WTC11 (cell line): ENCODE measurements at regions not wholly inside any gene's neighbourhood (a gene's known extent, or its start where the extent isn't known, plus 50 kb on each side); places are given as distances from the start of the nearest gene placed in this dataset.

Source experiments
- ATAC-seq: fragments of 200-7000 bp; cut with Tn5 transposase; 2 replicates; pipeline ENCODE4 v1.10.0; 2021; ENCODE audit warnings: mild to moderate bottlenecking, moderate library complexity
- CTCF ChIA-PET: fragments of 300-600 bp; sonication (Branson Sonifier 250); formaldehyde crosslinking; loops from one replicate; lab custom pipeline; 2021; ENCODE audit warnings: antibody characterized with exemption; lab: Charles Lee
- POLR2A ChIA-PET: fragments of 350-600 bp; sonication (Branson Sonifier 250); formaldehyde crosslinking; loops from one replicate; lab custom pipeline; 2021; ENCODE audit warnings: antibody characterized with exemption; lab: Charles Lee
- DNase-seq: peaks from one replicate; pipeline ENCODE4 v3.0.0; 2021; ENCODE audit warnings: low spot score
- H3K27ac Mint-ChIP-seq: 2 replicates; pipeline ENCODE4 v1.8.0; 2021; ENCODE audit warnings: mixed read lengths
- H3K27me3 Mint-ChIP-seq: 2 replicates; pipeline ENCODE4 v1.8.0; 2021; ENCODE audit warnings: low read depth, mild to moderate bottlenecking, moderate library complexity, mixed read lengths
- H3K36me3 Mint-ChIP-seq: 2 replicates; pipeline ENCODE4 v1.8.0; 2021; ENCODE audit warnings: mixed read lengths
- H3K4me1 Mint-ChIP-seq: 2 replicates; pipeline ENCODE4 v1.8.0; 2022; ENCODE audit warnings: mixed read lengths
- H3K4me3 Mint-ChIP-seq: 2 replicates; pipeline ENCODE4 v1.8.0; 2021; ENCODE audit warnings: mild to moderate bottlenecking, moderate library complexity, mixed read lengths
- H3K9me3 Mint-ChIP-seq: 2 replicates; pipeline ENCODE4 v1.8.0; 2021; ENCODE audit warnings: mixed read lengths
- AR ChIP-seq: fragments of 250-450 bp; sonication (Bioruptor Pico); IDR thresholded peaks from 2 replicates; pipeline ENCODE4 v1.9.0; 2021; ENCODE audit warnings: mild to moderate bottlenecking
- ATF6 ChIP-seq: sonication (generic); formaldehyde crosslinking; IDR thresholded peaks from 2 replicates; pipeline ENCODE4 v1.8.1; 2023; ENCODE audit warnings: mild to moderate bottlenecking, missing genetic modification reagents
- CDX4 ChIP-seq: fragments of 250-450 bp; sonication (Bioruptor Pico); IDR thresholded peaks from 2 replicates; pipeline ENCODE4 v1.9.0; 2021; ENCODE audit warnings: moderate library complexity, mild to moderate bottlenecking, inconsistent platforms, borderline replicate concordance
- ELF4 ChIP-seq: sonication (generic); formaldehyde crosslinking; IDR thresholded peaks from 2 replicates; pipeline ENCODE4 v1.8.1; 2022; ENCODE audit warnings: low read depth, mild to moderate bottlenecking, moderate library complexity, missing genetic modification reagents
- GRHL2 ChIP-seq: fragments of 250-450 bp; sonication (Bioruptor Pico); IDR thresholded peaks from 2 replicates; pipeline ENCODE4 v1.8.0; 2022; ENCODE audit warnings: mild to moderate bottlenecking, moderate library complexity; ENCODE audit not compliant: insufficient replicate concordance, severe bottlenecking
- HMGA2 ChIP-seq: fragments of 250-450 bp; sonication (Bioruptor Pico); IDR thresholded peaks from 2 replicates; pipeline ENCODE4 v1.4.0; 2021; ENCODE audit warnings: mild to moderate bottlenecking, moderate library complexity
- IRF1 ChIP-seq: sonication (generic); formaldehyde crosslinking; IDR thresholded peaks from 2 replicates; pipeline ENCODE4 v1.8.0; 2023; ENCODE audit warnings: missing genetic modification reagents
- MXD4 ChIP-seq: fragments of 250-450 bp; sonication (Bioruptor Pico); IDR thresholded peaks from 2 replicates; pipeline ENCODE4 v1.8.0; 2021; ENCODE audit warnings: mild to moderate bottlenecking, moderate library complexity, borderline replicate concordance
- PREB ChIP-seq: sonication (generic); formaldehyde crosslinking; IDR thresholded peaks from 2 replicates; pipeline ENCODE4 v1.8.1; 2022; ENCODE audit warnings: mild to moderate bottlenecking, missing genetic modification reagents, moderate library complexity, borderline replicate concordance
- RORB ChIP-seq: fragments of 250-450 bp; sonication (Bioruptor Pico); IDR thresholded peaks from 2 replicates; pipeline ENCODE4 v1.9.0; 2021; ENCODE audit warnings: mild to moderate bottlenecking
- SOX15 ChIP-seq: fragments of 250-450 bp; sonication (Bioruptor Pico); IDR thresholded peaks from 2 replicates; pipeline ENCODE4 v1.9.0; 2021; ENCODE audit warnings: mild to moderate bottlenecking
- SP1 ChIP-seq: sonication (generic); formaldehyde crosslinking; conservative IDR thresholded peaks from 2 replicates; pipeline ENCODE4 v1.8.1; 2022; ENCODE audit warnings: missing genetic modification reagents
- ZBTB43 ChIP-seq: sonication (generic); formaldehyde crosslinking; IDR thresholded peaks from 2 replicates; pipeline ENCODE4 v1.8.1; 2023; ENCODE audit warnings: mild to moderate bottlenecking, missing genetic modification reagents
- ZNF138 ChIP-seq: sonication (generic); formaldehyde crosslinking; conservative IDR thresholded peaks from 2 replicates; pipeline ENCODE4 v1.8.1; 2022; ENCODE audit warnings: mild to moderate bottlenecking, moderate library complexity, missing genetic modification reagents
- ZNF416 ChIP-seq: fragments of 250-450 bp; sonication (Bioruptor Pico); IDR thresholded peaks from 2 replicates; pipeline ENCODE4 v1.9.0; 2021; ENCODE audit warnings: mild to moderate bottlenecking, inconsistent platforms

- TF ChIP-seq PREB (CRISPR knock-in tag): no peak
These were observed 236.2 kb downstream of the NNT start (continued) for GRCh38 chr5:43839218-43839617.

- POLR2A ChIA-PET: no interaction called here
- no peaks in the 10 kb centered on the region; the same call in 1 of the 2 replicates for H3K27me3 Mint-ChIP-seq
- CTCF ChIA-PET: no interaction called here
- no peaks in the 10 kb centered on the region for H3K36me3 Mint-ChIP-seq
- H3K9me3 Mint-ChIP-seq: peaks cover 9% of the 10 kb centered on the region; the same call in 1 of the 2 replicates
- H3K27ac Mint-ChIP-seq: no peak overlapping the region
- DNase-seq (no peak), ATAC-seq (no peak)
- H3K4me1 Mint-ChIP-seq: peaks cover 4% of the 10 kb centered on the region; the same call in 1 of the 2 replicates
- no peak for TF ChIP-seq HMGA2 (CRISPR knock-in tag)
- TF ChIP-seq AR (CRISPR knock-in tag): no peak
- TF ChIP-seq ZNF138 (CRISPR knock-in tag): no peak
- TF ChIP-seq RORB (CRISPR knock-in tag): no peak
- TF ChIP-seq IRF1 (CRISPR knock-in tag): no peak
- TF ChIP-seq ELF4 (CRISPR knock-in tag): no peak
- no peak for TF ChIP-seq MXD4 (CRISPR knock-in tag)
- TF ChIP-seq SOX15 (CRISPR knock-in tag): no peak
- no peak for TF ChIP-seq ZBTB43 (CRISPR knock-in tag)
- TF ChIP-seq ZNF416 (CRISPR knock-in tag): no peak
- H3K4me3 Mint-ChIP-seq: no peak overlapping the region
These were observed 235.0 kb downstream of the NNT start for GRCh38 chr5:43837996-43838395.

- Mint-ChIP-seq H3K9me3 (peaks cover 5% of the 10 kb centered on the region; the same call in 1 of the 2 replicates), H3K4me1 (peaks cover 4% of the 10 kb centered on the region; the same call in 1 of the 2 replicates), H3K36me3 (no peaks in the 10 kb centered on the region), H3K27ac (no peak overlapping the region), H3K27me3 (no peaks in the 10 kb centered on the region), H3K4me3 (no peak overlapping the region)
- DNase-seq (no peak), ATAC-seq (no peak)
- CTCF ChIA-PET: no interaction called here
- no peak for TF ChIP-seq SOX15 (CRISPR knock-in tag)
- TF ChIP-seq GRHL2 (CRISPR knock-in tag): no peak
- TF ChIP-seq CDX4 (CRISPR knock-in tag): no peak
- POLR2A ChIA-PET: no interaction called here
These were observed 234.1 kb downstream of the NNT start for GRCh38 chr5:43837091-43837490.

- peaks cover 4% of the 10 kb centered on the region; the same call in 1 of the 2 replicates for H3K4me1 Mint-ChIP-seq
- H3K27me3 Mint-ChIP-seq: no peaks in the 10 kb centered on the region
- H3K27ac Mint-ChIP-seq: no peak overlapping the region
- no peaks in the 10 kb centered on the region for H3K36me3 Mint-ChIP-seq
- no peak for TF ChIP-seq ATF6 (CRISPR knock-in tag)
- no peak for TF ChIP-seq AR (CRISPR knock-in tag)
- TF ChIP-seq SP1: no peak
- POLR2A ChIA-PET: no interaction called here
- H3K4me3 Mint-ChIP-seq: no peak overlapping the region
- H3K9me3 Mint-ChIP-seq: peaks cover 11% of the 10 kb centered on the region
- DNase-seq (no peak), ATAC-seq (no peak)
- CTCF ChIA-PET: no interaction called here
These were observed 231.0 kb downstream of the NNT start for GRCh38 chr5:43833961-43834360.
